Superior temporal gyrus (tissue), 1 donor: ENCODE measurements at regions not wholly inside any gene's neighbourhood (a gene's known extent, or its start where the extent isn't known, plus 50 kb on each side); places are given as distances from the start of the nearest gene placed in this dataset.
"Not testable (repeated sequence)": the region's sequence is repeated elsewhere in the genome, so short reads cannot be mapped to it uniquely, and the experiment has no call there.

ENCODE experiments used
- DNase-seq: peaks from one replicate; pipeline ENCODE4 v3.0.0-alpha.2; 2016; ENCODE audit errors: extremely low spot score

DNA sequence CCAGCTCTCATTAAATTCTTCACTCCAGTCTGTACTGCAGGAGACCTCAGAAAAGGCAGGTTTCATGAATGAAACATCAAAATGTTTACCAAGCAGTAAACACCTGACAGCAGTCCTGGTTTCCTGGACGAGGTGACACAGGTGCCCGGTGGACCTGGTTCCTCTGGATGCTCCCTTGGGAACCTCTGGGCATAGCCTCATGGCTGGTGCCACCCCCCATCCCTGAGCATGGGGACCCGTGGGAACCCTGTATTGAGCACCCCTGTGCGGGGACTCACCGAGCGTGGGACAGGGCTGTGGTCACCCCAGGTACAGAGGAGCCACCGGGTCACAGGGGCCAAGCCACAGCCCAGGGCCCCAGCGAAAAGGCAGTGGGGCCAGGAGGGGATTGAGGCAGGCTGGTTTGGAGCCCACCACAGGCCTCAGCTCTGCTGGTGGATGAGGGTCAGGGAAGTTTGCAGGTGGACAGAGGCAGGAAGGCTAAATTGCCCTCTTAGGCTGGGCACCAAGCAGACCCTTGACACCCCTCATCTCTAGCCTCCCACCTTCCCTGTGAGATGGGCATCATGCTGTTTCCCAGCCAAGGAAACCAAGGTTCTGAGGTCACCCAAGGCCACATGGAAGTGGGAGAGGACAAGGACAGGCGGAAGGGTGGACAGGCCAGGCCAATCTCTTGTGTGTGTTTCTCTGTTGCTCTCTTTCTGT, 158.4 kb downstream of the PTPRU start:
- DNase-seq, result no peak

DNA sequence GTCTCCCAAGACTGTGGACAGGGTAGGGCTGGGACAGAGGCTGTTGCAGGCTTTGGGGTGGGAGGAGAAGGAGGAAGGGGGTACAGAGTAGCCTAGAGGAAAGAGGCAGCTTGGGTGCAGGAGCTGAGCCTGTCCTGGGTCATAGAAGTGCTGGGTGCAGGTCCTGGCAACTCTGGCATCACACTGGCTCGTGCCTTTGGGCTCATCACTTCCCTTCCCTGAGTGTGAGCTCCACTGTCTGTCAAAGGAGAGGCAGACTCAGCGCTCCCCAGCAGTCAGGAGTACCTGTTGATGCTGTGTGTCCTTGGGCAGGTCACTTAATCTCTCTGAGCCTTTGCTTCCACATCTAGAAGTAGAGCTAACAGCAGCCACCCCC, 157.1 kb downstream of the PTPRU start:
- no peak for DNase-seq

DNA sequence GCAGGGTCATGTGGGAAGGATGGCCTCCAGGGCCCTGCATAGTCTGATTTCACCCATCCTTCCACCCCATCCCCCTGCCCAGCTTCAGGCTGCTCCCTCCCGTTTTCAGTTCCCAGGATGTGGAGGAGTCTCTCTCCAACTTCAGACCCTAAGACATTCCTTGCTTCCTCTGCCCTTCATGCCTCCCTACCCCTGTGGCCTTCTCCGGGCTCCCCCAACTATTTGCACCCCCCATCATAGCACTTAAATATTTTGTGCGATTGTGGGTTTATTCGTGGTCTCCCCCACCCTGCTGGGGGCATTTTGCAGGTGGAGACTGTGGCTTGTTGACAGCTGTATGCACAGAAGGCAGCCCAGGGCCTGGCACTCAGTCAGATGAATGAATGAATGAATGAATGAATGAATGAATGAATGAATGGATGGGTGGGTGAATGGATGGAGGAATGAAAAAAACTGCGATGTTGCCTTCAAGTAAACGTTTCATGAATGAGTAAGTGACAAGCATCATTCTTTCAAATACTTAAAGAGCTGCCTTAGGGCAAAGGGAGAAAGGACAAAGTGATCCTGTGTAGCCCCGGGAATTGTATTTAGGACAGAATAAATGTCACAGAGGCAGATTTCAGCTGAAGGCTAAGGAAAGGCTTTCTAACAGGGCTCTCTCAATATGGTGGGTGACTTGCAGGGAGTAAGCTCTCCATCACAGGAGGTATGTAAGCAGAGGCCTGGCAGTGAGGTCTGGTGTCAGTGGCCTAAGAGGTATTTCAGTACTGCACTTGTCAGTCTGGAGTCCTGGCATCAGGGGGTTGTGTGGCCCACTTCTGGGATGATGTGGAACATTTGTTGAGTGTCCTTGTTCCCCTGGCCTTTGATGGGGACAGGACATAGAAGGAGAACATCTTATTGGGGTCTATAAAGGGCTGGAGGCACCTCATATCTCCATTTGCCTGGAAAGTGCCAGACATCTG, 156.4 kb downstream of the PTPRU start:
- no peak for DNase-seq

DNA sequence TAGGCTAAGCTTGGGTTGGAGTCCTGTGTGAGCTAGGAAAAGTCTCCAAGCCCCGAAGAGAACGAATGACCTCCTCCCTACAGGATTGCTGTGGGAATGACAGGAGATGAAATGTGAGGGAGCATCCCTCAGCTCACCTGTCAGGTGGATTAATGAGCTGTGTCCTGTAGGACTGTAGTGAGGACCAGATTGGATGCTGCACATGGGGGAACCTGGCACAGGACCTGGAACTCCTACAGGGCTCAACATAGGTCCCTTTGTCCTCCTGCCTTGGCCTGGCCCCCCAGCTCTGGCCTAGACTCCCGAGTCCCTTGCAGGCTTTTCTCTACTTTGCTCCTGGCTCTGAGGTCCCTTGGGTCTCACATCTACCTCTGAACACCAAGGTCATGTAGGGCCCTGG, 155.7 kb downstream of the PTPRU start:
- DNase-seq, result no peak

DNA sequence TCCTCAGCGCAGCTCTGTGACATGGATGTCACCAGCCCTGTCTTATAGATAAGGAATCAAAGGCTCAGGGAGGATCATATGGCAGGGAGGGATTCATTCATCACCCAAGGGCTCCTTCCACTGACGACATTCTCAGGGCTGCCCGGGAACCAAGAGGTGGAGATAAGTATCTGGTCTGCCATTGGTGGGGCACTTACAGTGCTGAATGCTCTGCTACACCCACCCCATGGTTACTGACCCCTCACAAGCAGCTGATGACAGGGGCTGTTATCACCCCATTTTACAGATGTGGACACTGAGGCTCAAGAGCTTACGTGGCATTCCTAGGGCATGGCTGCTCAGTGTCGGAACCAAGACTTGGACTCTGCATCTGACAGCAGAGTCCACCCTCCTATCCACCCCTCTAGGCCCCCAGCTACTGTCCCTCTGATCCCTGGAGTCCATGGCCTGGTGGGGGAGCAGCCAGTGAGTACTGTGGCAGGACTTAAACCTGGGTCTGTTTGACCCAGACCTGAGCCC, 155.1 kb downstream of the PTPRU start:
- no peak for DNase-seq

DNA sequence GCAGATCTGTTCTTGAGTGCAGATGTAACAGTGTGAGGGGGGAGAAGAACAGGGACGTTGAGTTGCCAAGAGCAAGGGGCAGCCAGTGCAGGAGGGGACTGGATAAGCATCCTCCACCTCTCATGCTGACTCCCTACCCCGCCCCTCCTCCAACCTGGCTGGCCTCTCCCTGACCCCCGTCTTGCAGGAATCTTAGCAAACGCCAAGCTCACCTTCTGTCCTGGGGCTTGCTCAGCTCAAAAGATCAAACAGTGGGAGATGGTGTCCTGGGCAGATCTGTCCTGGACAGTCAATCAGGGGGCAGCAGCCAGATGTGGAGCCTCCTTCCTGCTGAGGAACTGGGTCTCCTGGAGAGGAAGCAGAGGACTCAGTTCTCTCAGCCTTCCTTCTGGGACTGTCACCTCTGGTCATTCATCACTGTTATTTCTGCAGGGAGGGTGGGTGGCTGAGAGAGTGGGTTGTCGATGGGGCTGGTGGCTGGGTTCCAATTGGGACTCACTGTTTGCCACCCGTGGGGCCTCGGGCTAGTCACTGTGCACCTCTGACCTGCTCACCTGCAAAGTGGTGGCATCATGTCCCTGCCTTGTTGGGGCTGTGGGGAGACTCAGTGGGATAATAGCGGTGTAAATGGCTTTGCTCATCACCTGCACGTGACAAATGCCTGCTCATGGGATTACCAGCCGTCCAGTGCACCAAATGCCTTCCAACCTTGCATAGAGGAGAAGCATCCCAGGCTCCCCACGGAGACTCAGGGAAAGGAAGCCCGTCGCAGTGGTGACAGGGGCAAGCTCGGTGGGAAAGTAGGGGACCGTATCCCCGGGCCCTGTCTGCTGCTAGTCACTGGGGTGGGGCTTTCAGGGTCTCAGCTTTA, 154.4 kb downstream of the PTPRU start:
- DNase-seq, result no peak

DNA sequence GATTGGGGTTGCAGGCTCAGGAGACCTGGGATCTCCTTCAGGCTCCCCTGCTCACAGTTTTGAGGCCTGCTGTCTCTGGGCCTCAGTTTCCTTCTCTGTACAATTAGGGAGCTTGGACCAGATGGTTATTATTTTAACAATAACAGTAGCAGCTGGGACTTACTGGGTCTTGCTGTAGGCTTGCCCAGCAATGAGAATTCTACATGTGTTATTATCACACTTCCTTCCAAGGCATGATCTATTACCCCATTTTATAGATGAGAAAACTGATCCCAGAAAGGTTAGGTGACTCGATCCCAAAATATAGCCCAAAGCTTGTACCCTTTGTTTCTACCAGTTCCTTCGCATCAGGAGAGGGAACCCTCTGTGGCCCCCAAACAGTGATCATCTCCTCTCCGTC, 153.8 kb downstream of the PTPRU start:
- DNase-seq, result no peak

DNA sequence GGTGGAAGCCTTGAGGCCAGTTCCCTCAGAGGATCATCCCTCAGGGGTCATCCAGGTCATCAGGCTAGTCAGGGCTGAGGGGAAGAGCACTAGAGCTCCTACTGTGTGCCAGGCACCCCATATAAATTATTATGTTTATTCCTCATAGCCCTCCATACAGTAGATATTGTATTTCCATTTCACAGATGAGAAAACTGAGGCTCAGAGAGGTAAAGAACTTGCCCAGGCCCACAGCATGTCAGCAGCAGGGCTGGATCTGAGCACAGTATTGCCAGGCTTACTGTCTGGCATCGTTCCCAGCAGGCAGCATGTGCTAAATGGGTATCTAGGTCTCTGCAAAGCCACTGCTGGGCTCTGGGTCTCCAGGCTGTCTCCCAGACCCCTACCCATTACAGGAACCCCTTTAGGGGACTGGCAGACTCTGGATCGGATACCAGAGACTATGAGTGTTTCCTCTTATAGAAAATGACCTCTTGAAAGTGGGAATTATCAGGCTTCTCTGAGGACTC, 153.3 kb downstream of the PTPRU start:
- DNase-seq, result no peak

DNA sequence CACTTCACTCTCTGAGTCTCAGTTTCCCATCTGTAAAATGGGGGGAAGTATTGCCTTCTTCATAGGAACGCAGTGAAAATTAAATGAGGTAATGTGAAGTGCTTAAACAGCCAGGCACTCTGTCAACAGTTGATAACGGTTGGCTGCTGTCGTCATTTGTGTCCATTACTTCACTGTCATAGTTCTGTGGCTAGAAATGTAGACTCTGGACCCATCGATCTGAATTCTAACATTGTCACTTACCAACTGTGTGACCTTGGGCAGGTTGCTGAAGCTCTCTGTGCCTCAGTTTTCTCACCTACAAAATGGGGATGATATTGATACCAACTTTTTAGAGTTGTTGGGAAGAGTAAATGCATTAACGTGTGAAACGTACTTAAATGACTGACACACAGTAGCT, 152.6 kb downstream of the PTPRU start:
- no peak for DNase-seq

DNA sequence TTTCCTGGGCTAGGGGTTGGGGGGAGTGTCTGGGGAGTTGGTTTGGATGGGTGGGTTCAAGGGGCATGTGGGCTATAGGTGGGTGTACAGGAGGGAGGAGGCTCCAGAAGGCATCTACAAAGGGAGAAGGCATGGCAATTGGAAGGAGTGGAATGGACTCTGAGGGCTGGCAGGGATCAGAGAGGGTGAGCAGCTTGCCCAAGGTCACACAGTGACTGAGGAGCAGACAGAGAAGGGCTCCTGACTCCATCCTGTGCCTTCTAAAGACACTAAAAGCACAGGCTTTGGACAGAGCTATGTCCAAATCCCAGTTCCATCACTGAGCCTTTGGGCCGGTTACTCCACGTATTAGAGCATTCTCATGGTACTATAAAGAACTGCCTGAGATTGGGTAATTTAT, 151.8 kb downstream of the PTPRU start:
- DNase-seq, result no peak

DNA sequence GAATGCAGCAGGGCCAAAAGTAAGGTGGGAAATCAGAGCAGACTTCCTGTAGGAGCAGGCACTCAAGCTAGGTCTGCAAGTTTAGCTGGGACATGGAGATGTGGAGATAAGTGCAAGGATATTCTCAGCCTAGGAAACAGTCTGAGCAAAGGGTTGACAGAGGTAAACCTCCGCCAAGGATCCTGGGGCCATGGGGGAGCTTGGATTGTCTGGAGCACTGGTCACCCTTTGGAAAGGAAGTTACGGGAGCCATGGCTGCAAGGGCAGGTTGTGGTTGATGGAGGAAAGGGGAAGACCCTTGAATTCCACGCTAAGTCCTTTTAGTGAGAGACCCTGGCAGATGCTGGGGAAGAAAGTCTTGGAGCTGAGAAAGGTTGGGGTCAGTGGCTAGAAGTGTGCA, 150.9 kb downstream of the PTPRU start:
- DNase-seq, result no peak

DNA sequence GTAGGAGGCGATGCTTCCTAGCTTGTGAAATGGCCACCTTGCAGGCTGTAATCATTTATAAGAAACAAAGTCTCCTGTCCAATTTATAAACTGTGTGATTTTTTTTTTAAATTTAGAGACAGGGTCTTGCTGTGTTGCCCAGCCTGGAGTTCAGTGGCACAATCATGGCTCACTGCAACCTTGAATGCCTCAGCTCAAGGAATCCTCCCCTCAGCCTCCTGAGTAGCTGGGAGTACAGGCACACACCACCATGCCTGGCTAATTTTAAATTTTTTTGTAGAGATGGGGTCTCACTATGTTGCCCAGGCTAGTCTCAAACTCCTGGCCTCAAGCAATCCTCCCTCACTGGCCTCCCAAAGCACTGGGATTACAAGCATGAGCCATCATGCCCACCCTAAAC, 150.1 kb downstream of the PTPRU start:
- not testable (repeated sequence) for DNase-seq

DNA sequence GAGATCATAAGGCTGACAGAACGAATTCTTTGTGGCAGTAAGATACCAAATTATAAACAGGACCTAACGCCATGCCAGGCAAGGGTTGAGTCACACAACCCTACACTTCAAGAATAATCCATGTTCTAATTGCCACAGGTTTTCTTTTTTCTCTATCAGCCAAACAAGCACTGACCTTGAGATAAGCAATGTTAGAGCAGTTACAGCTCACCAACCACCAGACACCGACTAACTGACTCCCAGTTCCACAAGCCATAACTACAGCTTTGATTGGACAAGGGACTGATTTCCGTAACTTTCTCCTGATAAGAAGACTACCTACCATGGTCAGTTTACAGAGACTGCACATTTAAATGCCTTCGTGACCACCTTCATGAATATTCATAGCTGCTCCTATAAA, 149.6 kb downstream of the PTPRU start:
- no peak for DNase-seq

DNA sequence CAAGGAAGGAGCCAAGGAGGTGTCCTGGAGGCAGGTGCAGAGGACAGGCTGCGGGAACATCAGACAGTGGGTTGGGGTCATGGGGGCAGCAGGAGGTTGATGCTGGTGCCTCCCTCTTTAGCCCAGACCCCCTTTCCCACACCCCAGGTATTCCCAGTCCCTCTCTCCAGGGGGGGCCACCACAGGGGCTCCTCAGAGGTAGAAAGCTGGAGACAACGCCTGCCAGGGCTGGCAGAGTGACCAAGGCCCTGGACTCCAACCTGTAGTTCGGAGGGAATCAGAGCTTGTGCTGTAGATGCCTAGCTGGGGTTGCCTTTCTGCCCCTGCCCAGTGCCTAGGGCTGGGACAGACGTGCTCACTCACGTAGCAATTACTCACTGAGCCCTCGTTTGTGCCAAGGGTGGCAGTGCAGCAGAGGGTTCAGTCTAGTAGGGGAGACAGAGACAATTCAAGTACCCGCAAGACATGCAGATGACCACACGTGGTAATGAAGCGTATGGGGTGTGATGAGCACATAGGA, 148.2 kb downstream of the PTPRU start:
- DNase-seq, result no peak

DNA sequence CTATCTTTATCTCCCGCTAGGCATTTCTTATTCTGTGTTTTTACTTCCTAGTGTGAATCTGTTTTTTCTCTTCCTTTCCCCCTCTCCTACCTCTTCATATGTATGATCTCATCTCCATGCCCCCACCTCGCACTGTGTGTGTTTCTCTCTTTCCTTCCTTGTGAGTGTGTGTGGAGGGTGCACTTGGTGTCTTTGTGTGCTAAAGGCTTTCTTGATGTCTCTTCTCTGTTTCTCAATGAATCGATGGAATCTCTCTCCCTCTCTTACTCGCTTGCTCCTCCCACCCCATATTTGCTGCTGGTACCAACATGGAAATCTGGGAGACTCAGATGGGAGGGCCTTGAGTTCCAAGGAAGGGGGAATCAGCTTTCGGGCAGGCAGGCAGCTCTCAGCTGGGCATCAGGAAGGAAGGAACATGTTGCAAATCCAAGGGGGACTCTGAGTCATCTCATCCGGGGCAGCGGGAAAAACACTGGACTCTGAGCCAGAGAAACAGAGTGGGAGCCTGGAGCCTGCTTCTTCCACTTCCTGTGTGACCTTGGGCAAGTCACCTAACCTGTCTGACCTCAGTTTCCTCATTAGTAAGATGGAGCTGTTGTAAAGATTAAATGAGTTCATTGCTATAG, 147.5 kb downstream of the PTPRU start:
- peak; percentile 19 for DNase-seq

DNA sequence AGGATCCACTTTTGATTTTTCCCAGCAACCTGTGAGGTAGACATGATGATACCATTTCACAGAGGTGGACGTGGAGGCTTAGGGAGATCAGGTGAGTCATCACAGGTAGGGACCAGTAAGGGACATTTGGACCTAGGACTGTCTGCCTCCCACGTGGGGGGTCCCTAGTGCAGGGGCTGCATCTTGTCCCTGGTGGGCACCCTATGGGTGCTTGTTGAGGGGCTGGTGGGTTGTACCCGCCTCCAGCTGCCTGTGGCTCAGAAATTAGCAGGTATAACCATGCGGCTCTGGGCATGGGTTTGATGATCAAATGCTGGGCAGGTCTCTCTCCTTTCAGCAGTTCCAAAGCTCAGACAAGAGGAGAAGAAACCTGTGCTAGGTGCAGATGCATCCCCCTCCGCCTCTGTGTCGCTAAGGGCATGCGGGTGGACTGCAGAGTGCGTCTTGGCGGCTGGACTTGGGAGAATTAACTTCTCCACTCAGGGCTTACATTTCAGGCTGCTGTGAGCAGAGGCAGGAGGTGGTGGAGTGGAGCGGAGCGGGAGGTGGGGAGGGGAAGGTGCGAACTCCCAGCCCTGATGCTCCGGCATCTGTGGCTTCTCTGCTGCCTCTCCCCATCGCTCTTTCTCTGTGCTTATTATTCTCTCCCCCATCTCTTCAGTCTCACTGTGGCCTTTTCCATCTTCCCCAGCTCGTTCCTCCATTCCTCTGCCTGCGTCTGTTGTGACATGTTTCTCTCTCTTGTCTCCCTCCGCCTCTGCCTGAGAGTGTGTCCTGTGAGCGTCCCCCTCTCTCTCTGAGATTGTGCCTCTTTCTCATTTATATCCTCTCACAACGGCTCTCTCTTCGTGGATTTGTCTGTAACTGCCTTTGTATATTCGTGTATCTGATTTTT, 146.8 kb downstream of the PTPRU start:
- DNase-seq, result peak; percentile 19

DNA sequence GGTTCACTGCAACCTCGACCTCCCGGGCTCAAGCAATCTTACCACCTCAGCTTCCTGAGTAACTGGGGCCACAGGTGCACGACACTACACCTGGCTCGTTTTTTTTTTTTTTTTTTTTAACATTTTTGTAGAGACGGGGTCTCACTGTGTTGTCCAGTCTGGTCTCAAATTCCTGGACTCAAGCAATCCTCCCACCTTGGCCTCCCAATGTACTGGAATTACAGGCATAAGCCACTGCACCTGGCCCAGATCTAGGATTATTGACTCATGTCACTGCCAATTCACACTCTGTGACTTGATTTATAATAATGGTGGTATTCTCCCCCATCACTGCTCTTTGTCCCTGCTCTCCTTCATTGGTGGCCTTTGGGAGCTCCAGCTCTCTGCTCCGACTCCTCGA, 145.1 kb downstream of the PTPRU start:
- no peak for DNase-seq

DNA sequence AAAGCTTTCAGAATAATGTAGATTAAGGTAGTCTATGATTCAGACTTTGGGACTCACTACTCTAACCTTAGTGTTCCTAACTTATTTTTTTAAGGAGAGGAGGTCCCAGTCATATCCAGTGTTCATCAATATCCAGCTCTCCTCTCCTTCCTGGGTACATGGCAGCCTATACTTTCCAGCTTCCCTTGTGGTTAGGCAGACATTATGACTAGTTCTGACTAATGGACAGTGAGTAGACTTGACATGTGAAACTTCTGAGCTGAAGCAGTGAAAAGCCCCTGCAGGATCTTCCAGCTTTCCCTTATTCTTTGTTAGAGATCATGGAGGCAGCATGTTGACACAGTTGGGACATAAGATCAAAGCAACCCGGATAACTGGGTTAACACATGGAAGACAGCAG, 144.2 kb downstream of the PTPRU start:
- no peak for DNase-seq

DNA sequence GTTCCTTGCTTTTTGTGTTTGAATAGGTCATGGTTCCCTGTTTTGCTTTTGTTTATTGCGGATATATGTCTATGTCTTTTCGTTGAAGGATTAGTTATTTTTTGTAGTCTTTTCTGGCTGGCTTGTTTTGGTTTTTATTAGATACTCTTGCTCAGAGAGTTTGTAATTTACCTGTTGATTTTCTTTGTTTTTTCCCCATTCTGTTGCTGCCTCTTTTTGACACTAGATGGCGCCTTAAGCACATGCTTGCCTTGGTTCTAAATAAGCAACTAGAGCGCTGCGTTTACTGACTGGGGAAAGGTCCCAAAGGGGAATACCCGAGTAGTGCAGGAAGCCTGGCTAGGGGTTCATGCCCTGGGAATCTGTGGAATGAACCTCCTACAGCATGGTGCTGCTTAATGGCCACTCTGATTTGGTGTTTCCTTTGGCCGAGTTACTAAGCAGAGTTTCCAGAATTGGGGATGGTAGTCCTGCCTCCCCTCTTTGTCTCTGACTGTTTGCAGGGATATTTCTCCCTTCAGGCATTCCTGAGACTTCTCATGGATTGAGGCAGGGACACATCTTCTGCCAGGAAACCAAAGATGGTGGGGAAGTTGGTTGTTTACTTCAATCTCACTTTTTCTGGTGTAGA, 143.2 kb downstream of the PTPRU start:
- no peak for DNase-seq
